Transverse colon (tissue), 3 donors: ENCODE measurements at regions not wholly inside any gene's neighbourhood (a gene's known extent, or its start where the extent isn't known, plus 50 kb on each side); places are given as distances from the start of the nearest gene placed in this dataset.

Source experiments
- CTCF ChIP-seq, 5 experiments: fragments of 200-600 bp in 3 of 5; fragments of 450-650 bp in 2 of 5; sonication (generic) in 3 of 5; IDR thresholded peaks; 1 replicate in 2 of 5; 2 replicates in 3 of 5; pipeline ENCODE4 v1.5.1; 2016 to 2017; ENCODE audit warnings: antibody characterized with exemption in 5 of 5, inconsistent platforms in 3 of 5, mild to moderate bottlenecking in 2 of 5, moderate library complexity in 1 of 5
- EP300 ChIP-seq: sonication (generic); formaldehyde crosslinking; IDR thresholded peaks from one replicate; pipeline ENCODE4 v1.6.1; 2017; ENCODE audit warnings: antibody characterized with exemption, low read depth

GRCh38 chr6:140437619-140438345 lies 1063.3 kb upstream of the CITED2 start:
- TF ChIP-seq CTCF (IDR thresholded peaks at IDR 0.05) = no peak
- TF ChIP-seq EP300 = no peak
